Spleen (tissue), 11 donors: ENCODE measurements at regions not wholly inside any gene's neighbourhood (a gene's known extent, or its start where the extent isn't known, plus 50 kb on each side); places are given as distances from the start of the nearest gene placed in this dataset.

Experiments used
- DNase-seq: peaks from one replicate; pipeline ENCODE4 v3.0.0-alpha.2; 2020
- H3K27ac ChIP-seq, 8 donors: fragments of 200-600 bp; sonication (generic) in 7 of 8; 1 replicate in 4 of 8; 2 replicates in 4 of 8; pipeline versions ENCODE4 v1.5.0 to v1.8.0; 2016 to 2021; ENCODE audit warnings: inconsistent platforms in 4 of 8, mild to moderate bottlenecking in 4 of 8, moderate library complexity in 1 of 8
- H3K27me3 ChIP-seq, 7 donors: fragments of 200-600 bp; sonication (generic) in 6 of 7; replicated peaks in 1 of 7; 1 replicate in 4 of 7; 2 replicates in 3 of 7; pipeline versions ENCODE4 v1.5.0 to v1.8.0; 2016 to 2021; ENCODE audit warnings: inconsistent platforms in 3 of 7, mild to moderate bottlenecking in 1 of 7
- H3K36me3 ChIP-seq, 6 donors: fragments of 200-600 bp; sonication (generic) in 5 of 6; 1 replicate in 4 of 6; 2 replicates in 2 of 6; pipeline versions ENCODE4 v1.5.0 to v1.8.0; 2016 to 2021; ENCODE audit warnings: inconsistent platforms in 2 of 6
- H3K4me1 ChIP-seq, 6 donors: fragments of 200-600 bp; sonication (generic) in 5 of 6; 1 replicate in 3 of 6; 2 replicates in 3 of 6; pipeline versions ENCODE4 v1.5.0 to v1.8.0; 2016 to 2021; ENCODE audit warnings: inconsistent platforms in 3 of 6
- H3K4me3 ChIP-seq, 8 donors: fragments of 200-600 bp; sonication (generic) in 7 of 8; 1 replicate in 4 of 8; 2 replicates in 4 of 8; pipeline versions ENCODE4 v1.5.0 to v1.8.0; 2016 to 2021; ENCODE audit warnings: inconsistent platforms in 4 of 8, mild to moderate bottlenecking in 4 of 8, moderate library complexity in 2 of 8
- H3K9me3 ChIP-seq, 8 donors: fragments of 200-600 bp; sonication (generic) in 7 of 8; 1 replicate in 4 of 8; 2 replicates in 4 of 8; pipeline versions ENCODE4 v1.5.0 to v1.8.0; 2016 to 2021; ENCODE audit warnings: inconsistent platforms in 4 of 8
- CTCF ChIP-seq, 11 experiments: fragments of 200-600 bp in 7 of 11; fragments of 450-650 bp in 4 of 11; sonication (generic) in 4 of 11; IDR thresholded peaks in 8 of 11; conservative IDR thresholded peaks in 3 of 11; 1 replicate in 7 of 11; 2 replicates in 4 of 11; pipeline versions ENCODE4 v1.4.0 to v1.8.0; 2016 to 2021; ENCODE audit warnings: antibody characterized with exemption in 11 of 11, inconsistent platforms in 4 of 11, mild to moderate bottlenecking in 1 of 11
- POLR2A ChIP-seq, 3 donors: fragments of 450-650 bp; IDR thresholded peaks; one replicate each; pipeline ENCODE4 v1.5.1; 2017; ENCODE audit warnings: antibody characterized with exemption in 3 of 3, mild to moderate bottlenecking in 1 of 3
- POLR2AphosphoS5 ChIP-seq, 3 donors: sonication (generic); formaldehyde crosslinking; IDR thresholded peaks; one replicate each; pipeline ENCODE4 v1.5.1; 2017; ENCODE audit warnings: antibody characterized with exemption in 3 of 3
- WGBS, 5 donors: extraction: QIAGEN DNeasy Blood & Tissue Kit in 3 of 5; methylation state at CpG; one replicate each; pipeline versions ENCODE4 v1.1.5 to v1.1.7; 2013 to 2018; 5-methylcytosine and 5-hydroxymethylcytosine counted together
- intact Hi-C: fragments of 100-400 bp; cut with DNase I; formaldehyde crosslinking; loops from one replicate; pipeline ENCODE4 v1.15.0; 2023; ENCODE audit warnings: low total_unique reads
- donor health status: healthy with polysubstance abuse.
- donor health status: DM: no; HTN: no; CAD: no; lungs with moderate emphysema.
- donor health status: DM: no; HTN: no; CAD: no.
- donor health status: Bipolar disorder and iron deficiency.
- donor health status: healthy.
- donor health status: DM: no; HTN: no; CAD: no.
- donor health status: DM: yes; HTN: yes; CAD: no.

GRCh38 chr18:2049986-2050385 lies 521.3 kb downstream of the METTL4 start:
- WGBS, 5 donors, result 15 to 29% (median 26%) methylated on average over 4 of the region's 4 CpGs
- no peaks in the 10 kb centered on the region for H3K4me1 ChIP-seq
- H3K27ac ChIP-seq, result no peak overlapping the region
- H3K27me3 ChIP-seq, result no peaks in the 10 kb centered on the region
- H3K36me3 ChIP-seq, result no peaks in the 10 kb centered on the region
- peaks cover 0 to 8% (median 7%) of the 10 kb centered on the region in 8 donors for H3K9me3 ChIP-seq
- TF ChIP-seq POLR2AphosphoS5 (IDR thresholded peaks at IDR 0.05) (no peak), CTCF (IDR thresholded peaks at IDR 0.05 in 8 of 11, conservative IDR thresholded peaks at IDR 0.05 in 3 of 11) (no peak)
- intact Hi-C loops, result no loop called here
- DNase-seq, result no peak
- no peak overlapping the region for H3K4me3 ChIP-seq

- H3K4me1 ChIP-seq, result no peaks in the 10 kb centered on the region
- DNase-seq, result no peak
- H3K27me3 ChIP-seq, result no peaks in the 10 kb centered on the region
- no peak overlapping the region for H3K4me3 ChIP-seq
- H3K9me3 ChIP-seq, result peaks cover 0 to 8% (median 6%) of the 10 kb centered on the region in 8 donors
- 69 to 80% (median 77%) methylated on average over 3 of the region's 3 CpGs for WGBS, 5 donors
- TF ChIP-seq CTCF (IDR thresholded peaks at IDR 0.05 in 8 of 11, conservative IDR thresholded peaks at IDR 0.05 in 3 of 11) (no peak), POLR2AphosphoS5 (IDR thresholded peaks at IDR 0.05) (no peak), POLR2A (IDR thresholded peaks at IDR 0.05) (no peak)
- intact Hi-C loops, result no loop called here
- no peak overlapping the region for H3K27ac ChIP-seq
- H3K36me3 ChIP-seq, result no peaks in the 10 kb centered on the region
These were observed 520.6 kb downstream of the METTL4 start for GRCh38 chr18:2050702-2051201.

- intact Hi-C loops, result no loop called here
- no peak for DNase-seq
- Histone ChIP-seq H3K4me1 (no peaks in the 10 kb centered on the region), H3K36me3 (no peaks in the 10 kb centered on the region), H3K27me3 (no peaks in the 10 kb centered on the region), H3K4me3 (no peak overlapping the region), H3K27ac (no peak overlapping the region), H3K9me3 (no peaks in the 10 kb centered on the region)
- TF ChIP-seq POLR2AphosphoS5 (IDR thresholded peaks at IDR 0.05), result no peak
- TF ChIP-seq POLR2A (IDR thresholded peaks at IDR 0.05), result no peak
- no peak for TF ChIP-seq CTCF (IDR thresholded peaks at IDR 0.05 in 8 of 11, conservative IDR thresholded peaks at IDR 0.05 in 3 of 11)
- WGBS, 5 donors, result 71 to 91% (median 86%) methylated on average over 3 of the region's 3 CpGs
These were observed 517.7 kb downstream of the METTL4 start for GRCh38 chr18:2053490-2054089.

GRCh38 chr18:2059336-2059735 lies 512.0 kb downstream of the METTL4 start:
- WGBS, 5 donors, result 68 to 84% (median 77%) methylated on average over 4 of the region's 4 CpGs
- Histone ChIP-seq H3K9me3 (peaks cover 0 to 20% (median 15%) of the 10 kb centered on the region in 8 donors), H3K4me1 (no peaks in the 10 kb centered on the region), H3K36me3 (no peaks in the 10 kb centered on the region), H3K27ac (no peak overlapping the region), H3K4me3 (no peak overlapping the region), H3K27me3 (no peaks in the 10 kb centered on the region)
- TF ChIP-seq POLR2A (IDR thresholded peaks at IDR 0.05) (no peak), CTCF (IDR thresholded peaks at IDR 0.05 in 8 of 11, conservative IDR thresholded peaks at IDR 0.05 in 3 of 11) (no peak), POLR2AphosphoS5 (IDR thresholded peaks at IDR 0.05) (no peak)
- DNase-seq, result no peak
- intact Hi-C loops, result no loop called here
